Mesodermal cell (in vitro differentiated cells): ENCODE measurements at regions not wholly inside any gene's neighbourhood (a gene's known extent, or its start where the extent isn't known, plus 50 kb on each side); places are given as distances from the start of the nearest gene placed in this dataset.

Source experiments
- H3K27ac ChIP-seq: 2 replicates; pipeline ENCODE4 v1.7.0; 2013; ENCODE audit warnings: mild to moderate bottlenecking, low read depth, low read length, moderate library complexity; ENCODE audit not compliant: severe bottlenecking
- H3K36me3 ChIP-seq: 2 replicates; pipeline ENCODE4 v1.7.1; 2013; ENCODE audit warnings: mild to moderate bottlenecking, low read length, moderate library complexity; ENCODE audit not compliant: control insufficient read depth, insufficient read depth
- H3K4me1 ChIP-seq: one replicate; pipeline ENCODE4 v1.7.1; 2013; ENCODE audit warnings: mild to moderate bottlenecking, low read length; ENCODE audit not compliant: insufficient read depth, control insufficient read depth, poor library complexity, severe bottlenecking
- H3K4me3 ChIP-seq: 2 replicates; pipeline ENCODE4 v1.7.0; 2013; ENCODE audit warnings: low read length, control low read depth, mild to moderate bottlenecking; ENCODE audit not compliant: insufficient read depth, poor library complexity, severe bottlenecking; ENCODE audit errors: extremely low read depth
- H3K9me3 ChIP-seq: 2 replicates; pipeline ENCODE4 v1.7.1; 2013; ENCODE audit warnings: mild to moderate bottlenecking, low read length, moderate library complexity; ENCODE audit not compliant: control insufficient read depth
- WGBS, 2 experiments: methylation state at CpG; one replicate each; pipeline ENCODE4 v1.1.5; 2013; ENCODE audit warnings: missing lambda C conversion rate in 2 of 2; ENCODE audit not compliant: insufficient coverage in 2 of 2; 5-methylcytosine and 5-hydroxymethylcytosine counted together

- WGBS, 2 experiments: 71 to 83% methylated on average over 4 to 11 of the region's 12 CpGs
These were observed 187.7 kb downstream of the BRD1 start for GRCh38 chr22:49639956-49640355.

GRCh38 chr22:49638788-49639187 is 188.9 kb downstream of the BRD1 start:
- 95 to 99% methylated on average over 14 to 15 of the region's 18 CpGs for WGBS, 2 experiments
- no peaks in the 10 kb centered on the region for H3K9me3 ChIP-seq
- H3K27ac ChIP-seq: no peak overlapping the region
- no peaks in the 10 kb centered on the region for H3K4me1 ChIP-seq
- H3K36me3 ChIP-seq: no peaks in the 10 kb centered on the region
- no peak overlapping the region for H3K4me3 ChIP-seq

More at GRCh38 chr22:49639956-49640355, 187.7 kb downstream of the BRD1 start:
- H3K9me3 ChIP-seq: no peaks in the 10 kb centered on the region
- no peak overlapping the region for H3K27ac ChIP-seq
- no peaks in the 10 kb centered on the region for H3K36me3 ChIP-seq
- H3K4me3 ChIP-seq: no peak overlapping the region
- H3K4me1 ChIP-seq: no peaks in the 10 kb centered on the region

GRCh38 chr22:49638001-49638400 is 189.7 kb downstream of the BRD1 start:
- no peak overlapping the region for H3K27ac ChIP-seq
- 93 to 95% methylated on average over 15 to 17 of the region's 17 CpGs for WGBS, 2 experiments
- no peaks in the 10 kb centered on the region for H3K36me3 ChIP-seq
- no peaks in the 10 kb centered on the region for H3K4me1 ChIP-seq
- H3K9me3 ChIP-seq: no peaks in the 10 kb centered on the region
- H3K4me3 ChIP-seq: no peak overlapping the region

- no peaks in the 10 kb centered on the region for H3K36me3 ChIP-seq
- 93 to 94% methylated on average over 18 to 28 of the region's 28 CpGs for WGBS, 2 experiments
- H3K9me3 ChIP-seq: no peaks in the 10 kb centered on the region
- no peak overlapping the region for H3K27ac ChIP-seq
- no peaks in the 10 kb centered on the region for H3K4me1 ChIP-seq
- H3K4me3 ChIP-seq: no peak overlapping the region
These were observed 190.4 kb downstream of the BRD1 start for GRCh38 chr22:49637255-49637760.

- Histone ChIP-seq H3K27ac (no peak overlapping the region), H3K4me1 (no peaks in the 10 kb centered on the region), H3K4me3 (no peak overlapping the region), H3K9me3 (no peaks in the 10 kb centered on the region), H3K36me3 (no peaks in the 10 kb centered on the region)
- 92 to 94% methylated on average over 11 to 17 of the region's 17 CpGs for WGBS, 2 experiments
These were observed 191.0 kb downstream of the BRD1 start for GRCh38 chr22:49636649-49637048.

GRCh38 chr22:49636214-49636613 is 191.5 kb downstream of the BRD1 start:
- Histone ChIP-seq H3K4me3 (no peak overlapping the region), H3K4me1 (no peaks in the 10 kb centered on the region), H3K9me3 (no peaks in the 10 kb centered on the region), H3K36me3 (no peaks in the 10 kb centered on the region), H3K27ac (no peak overlapping the region)
- WGBS, 2 experiments: 85 to 89% methylated on average over 5 to 6 of the region's 10 CpGs

GRCh38 chr22:49634006-49634772 is 193.5 kb downstream of the BRD1 start:
- 90 to 94% methylated on average over 16 to 20 of the region's 22 CpGs for WGBS, 2 experiments
- Histone ChIP-seq H3K4me3 (no peak overlapping the region), H3K4me1 (no peaks in the 10 kb centered on the region), H3K36me3 (no peaks in the 10 kb centered on the region), H3K27ac (no peak overlapping the region), H3K9me3 (no peaks in the 10 kb centered on the region)

- no peaks in the 10 kb centered on the region for H3K36me3 ChIP-seq
- no peaks in the 10 kb centered on the region for H3K9me3 ChIP-seq
- no peak overlapping the region for H3K27ac ChIP-seq
- H3K4me1 ChIP-seq: no peaks in the 10 kb centered on the region
- WGBS, 2 experiments: 39 to 72% methylated on average over 6 to 7 of the region's 12 CpGs
- H3K4me3 ChIP-seq: no peak overlapping the region
These were observed 194.7 kb downstream of the BRD1 start for GRCh38 chr22:49633010-49633324.

- whole genome bisulfite sequencing, 2 experiments: 8 to 9% methylated on average over 40 to 43 of the region's 51 CpGs
These were observed 195.3 kb downstream of the BRD1 start for GRCh38 chr22:49632199-49633009.

GRCh38 chr22:49630448-49630946 is 197.2 kb downstream of the BRD1 start:
- no peak overlapping the region for H3K27ac ChIP-seq
- no peaks in the 10 kb centered on the region for H3K4me1 ChIP-seq
- 91 to 95% methylated on average over 14 to 15 of the region's 17 CpGs for WGBS, 2 experiments
- H3K9me3 ChIP-seq: no peaks in the 10 kb centered on the region
- no peak overlapping the region for H3K4me3 ChIP-seq
- H3K36me3 ChIP-seq: no peaks in the 10 kb centered on the region

More at GRCh38 chr22:49632199-49633009, 195.3 kb downstream of the BRD1 start:
- Histone ChIP-seq H3K36me3 (no peaks in the 10 kb centered on the region), H3K9me3 (no peaks in the 10 kb centered on the region), H3K4me3 (peak overlapping the region; percentile 35), H3K4me1 (no peaks in the 10 kb centered on the region), H3K27ac (no peak overlapping the region)
